GM23338 (cell line): ENCODE measurements at regions not wholly inside any gene's neighbourhood (a gene's known extent, or its start where the extent isn't known, plus 50 kb on each side); places are given as distances from the start of the nearest gene placed in this dataset.
A peak's percentile ranks its signal among the peaks of the same experiment; 100 is the strongest.

Experiments used
- ATAC-seq: fragments of 200-7000 bp; cut with Tn5 transposase; 3 replicates; pipeline ENCODE4 v1.9.1; 2020
- DNase-seq: peaks from one replicate; pipeline ENCODE4 v3.0.0-alpha.2; 2015; ENCODE audit warnings: low spot score
- H2AFZ ChIP-seq: fragments of 200-600 bp; sonication (generic); 2 replicates; pipeline ENCODE4 v1.8.0; 2016; ENCODE audit warnings: antibody characterized with exemption, mild to moderate bottlenecking, moderate library complexity
- H3F3A ChIP-seq: fragments of 200-600 bp; sonication (generic); replicated peaks from 2 replicates; pipeline ENCODE4 v1.8.0; 2017; ENCODE audit warnings: antibody characterized with exemption, mixed run types, low read depth
- H3K27ac ChIP-seq: fragments of 200-600 bp; sonication (generic); 2 replicates; pipeline ENCODE4 v1.6.1; 2016; ENCODE audit warnings: low read depth
- H3K27me3 ChIP-seq: fragments of 200-600 bp; sonication (generic); 2 replicates; pipeline ENCODE4 v1.8.0; 2016; ENCODE audit warnings: mild to moderate bottlenecking, mixed run types, moderate library complexity; ENCODE audit not compliant: insufficient read depth
- H3K36me3 ChIP-seq: fragments of 200-600 bp; sonication (generic); 2 replicates; pipeline ENCODE4 v1.8.0; 2016; ENCODE audit warnings: mild to moderate bottlenecking; ENCODE audit not compliant: insufficient read depth
- H3K4me1 ChIP-seq: fragments of 200-600 bp; sonication (generic); 2 replicates; pipeline ENCODE4 v1.8.0; 2016; ENCODE audit warnings: mild to moderate bottlenecking, moderate library complexity; ENCODE audit not compliant: insufficient read depth
- H3K4me2 ChIP-seq: fragments of 200-600 bp; sonication (generic); 2 replicates; pipeline ENCODE4 v1.7.1; 2017; ENCODE audit warnings: mixed run types
- H3K4me3 ChIP-seq: fragments of 200-600 bp; sonication (generic); 2 replicates; pipeline ENCODE4 v1.6.1; 2016; ENCODE audit warnings: mixed run types
- H3K79me2 ChIP-seq: fragments of 200-600 bp; sonication (generic); replicated peaks from 2 replicates; pipeline ENCODE4 v1.8.0; 2017; ENCODE audit warnings: mild to moderate bottlenecking; ENCODE audit not compliant: insufficient read depth
- H3K9me2 ChIP-seq: fragments of 200-600 bp; sonication (generic); 2 replicates; pipeline ENCODE4 v1.8.0; 2017; ENCODE audit not compliant: insufficient read depth
- H4K20me1 ChIP-seq: fragments of 200-600 bp; sonication (generic); replicated peaks from 2 replicates; pipeline ENCODE4 v1.8.0; 2017; ENCODE audit warnings: mild to moderate bottlenecking; ENCODE audit not compliant: insufficient read depth
- H3K27ac Mint-ChIP-seq: 2 replicates; pipeline ENCODE4 v1.8.0; 2020; ENCODE audit warnings: inconsistent platforms, mild to moderate bottlenecking, moderate library complexity, mixed read lengths
- H3K27me3 Mint-ChIP-seq: 3 replicates; pipeline ENCODE4 v1.8.0; 2022; ENCODE audit warnings: low read depth, mild to moderate bottlenecking, moderate library complexity, mixed read lengths, inconsistent platforms; ENCODE audit not compliant: insufficient read depth, poor library complexity
- H3K36me3 Mint-ChIP-seq: 3 replicates; pipeline ENCODE4 v1.8.0; 2021; ENCODE audit warnings: low read depth, mild to moderate bottlenecking, inconsistent platforms, moderate library complexity, mixed read lengths
- H3K4me1 Mint-ChIP-seq: 3 replicates; pipeline ENCODE4 v1.8.0; 2020; ENCODE audit warnings: mild to moderate bottlenecking, inconsistent platforms, mixed read lengths
- H3K4me3 Mint-ChIP-seq: 3 replicates; pipeline ENCODE4 v1.8.0; 2021; ENCODE audit warnings: moderate library complexity, mild to moderate bottlenecking, inconsistent platforms, mixed read lengths
- H3K9me3 Mint-ChIP-seq: 3 replicates; pipeline ENCODE4 v1.8.0; 2020; ENCODE audit warnings: moderate library complexity, mild to moderate bottlenecking, inconsistent platforms, mixed read lengths
- CREB1 ChIP-seq: fragments of 250-450 bp; sonication (Bioruptor Pico); IDR thresholded peaks from 2 replicates; pipeline ENCODE4 v1.5.0; 2020; ENCODE audit warnings: low read depth, mild to moderate bottlenecking, moderate library complexity
- EZH2phosphoT487 ChIP-seq: fragments of 200-600 bp; sonication (generic); IDR thresholded peaks from one replicate; pipeline ENCODE4 v1.8.1; 2018; ENCODE audit warnings: antibody characterized with exemption; ENCODE audit not compliant: unreplicated experiment
- JUNB ChIP-seq: IDR thresholded peaks from one replicate; pipeline ENCODE4 v1.6.1; 2016; ENCODE audit warnings: antibody characterized with exemption; ENCODE audit not compliant: unreplicated experiment
- NANOG ChIP-seq: IDR thresholded peaks from 2 replicates; pipeline ENCODE4 v1.6.1; 2016; ENCODE audit warnings: antibody characterized with exemption, borderline replicate concordance
- POLR2AphosphoS5 ChIP-seq: IDR thresholded peaks from 2 replicates; pipeline ENCODE4 v1.6.1; 2016; ENCODE audit warnings: antibody characterized with exemption, low read depth
- STAT1 ChIP-seq: IDR thresholded peaks from one replicate; pipeline ENCODE4 v1.6.1; 2016; ENCODE audit warnings: antibody characterized with exemption; ENCODE audit not compliant: unreplicated experiment
- ZNF114 ChIP-seq: fragments of 250-450 bp; sonication (Bioruptor Pico); IDR thresholded peaks from 2 replicates; pipeline ENCODE4 v1.5.0; 2020; ENCODE audit warnings: mild to moderate bottlenecking, moderate library complexity
- ZNF331 ChIP-seq: fragments of 250-450 bp; sonication (Bioruptor Pico); IDR thresholded peaks from 2 replicates; pipeline ENCODE4 v1.5.0; 2020; ENCODE audit warnings: low read depth, mild to moderate bottlenecking, moderate library complexity
- TF ChIP-seq, protein P1 (sequence below): IDR thresholded peaks from one replicate; pipeline ENCODE4 v1.6.1; 2018; ENCODE audit warnings: antibody characterized with exemption; ENCODE audit not compliant: unreplicated experiment
- TF ChIP-seq, protein P2 (sequence below): fragments of 250-450 bp; sonication (Bioruptor Pico); IDR thresholded peaks from 2 replicates; pipeline ENCODE4 v1.5.0; 2020; ENCODE audit warnings: mild to moderate bottlenecking, moderate library complexity
- TF ChIP-seq, protein P3 (sequence below): IDR thresholded peaks from 2 replicates; pipeline ENCODE4 v1.6.1; 2016; ENCODE audit warnings: antibody characterized with exemption

- no peak for ATAC-seq
- H3K27ac ChIP-seq = no peak overlapping the region
Measured at GRCh38 chr10:90381468-90381867, 476.4 kb downstream of the HTR7 start.

GRCh38 chr10:90389876-90390275, 468.0 kb downstream of the HTR7 start:
- Histone ChIP-seq H3K79me2 (no peaks in the 10 kb centered on the region), H3K9me2 (no peaks in the 10 kb centered on the region), H3K4me1 (peaks cover 15% of the 10 kb centered on the region), H3F3A (no peaks in the 10 kb centered on the region), H3K36me3 (no peaks in the 10 kb centered on the region), H2AFZ (no peak overlapping the region), H3K27ac (no peak overlapping the region), H3K27me3 (no peaks in the 10 kb centered on the region), H3K4me3 (no peak overlapping the region), H3K4me2 (no peak overlapping the region), H4K20me1 (no peaks in the 10 kb centered on the region)
- DNase-seq (no peak), ATAC-seq (no peak)
- Mint-ChIP-seq H3K9me3 (no peaks in the 10 kb centered on the region), H3K36me3 (no peaks in the 10 kb centered on the region), H3K27ac (no peak overlapping the region), H3K4me3 (no peak overlapping the region), H3K27me3 (peaks cover 2% of the 10 kb centered on the region), H3K4me1 (peaks cover 20% of the 10 kb centered on the region)
- TF ChIP-seq, protein P1, sequence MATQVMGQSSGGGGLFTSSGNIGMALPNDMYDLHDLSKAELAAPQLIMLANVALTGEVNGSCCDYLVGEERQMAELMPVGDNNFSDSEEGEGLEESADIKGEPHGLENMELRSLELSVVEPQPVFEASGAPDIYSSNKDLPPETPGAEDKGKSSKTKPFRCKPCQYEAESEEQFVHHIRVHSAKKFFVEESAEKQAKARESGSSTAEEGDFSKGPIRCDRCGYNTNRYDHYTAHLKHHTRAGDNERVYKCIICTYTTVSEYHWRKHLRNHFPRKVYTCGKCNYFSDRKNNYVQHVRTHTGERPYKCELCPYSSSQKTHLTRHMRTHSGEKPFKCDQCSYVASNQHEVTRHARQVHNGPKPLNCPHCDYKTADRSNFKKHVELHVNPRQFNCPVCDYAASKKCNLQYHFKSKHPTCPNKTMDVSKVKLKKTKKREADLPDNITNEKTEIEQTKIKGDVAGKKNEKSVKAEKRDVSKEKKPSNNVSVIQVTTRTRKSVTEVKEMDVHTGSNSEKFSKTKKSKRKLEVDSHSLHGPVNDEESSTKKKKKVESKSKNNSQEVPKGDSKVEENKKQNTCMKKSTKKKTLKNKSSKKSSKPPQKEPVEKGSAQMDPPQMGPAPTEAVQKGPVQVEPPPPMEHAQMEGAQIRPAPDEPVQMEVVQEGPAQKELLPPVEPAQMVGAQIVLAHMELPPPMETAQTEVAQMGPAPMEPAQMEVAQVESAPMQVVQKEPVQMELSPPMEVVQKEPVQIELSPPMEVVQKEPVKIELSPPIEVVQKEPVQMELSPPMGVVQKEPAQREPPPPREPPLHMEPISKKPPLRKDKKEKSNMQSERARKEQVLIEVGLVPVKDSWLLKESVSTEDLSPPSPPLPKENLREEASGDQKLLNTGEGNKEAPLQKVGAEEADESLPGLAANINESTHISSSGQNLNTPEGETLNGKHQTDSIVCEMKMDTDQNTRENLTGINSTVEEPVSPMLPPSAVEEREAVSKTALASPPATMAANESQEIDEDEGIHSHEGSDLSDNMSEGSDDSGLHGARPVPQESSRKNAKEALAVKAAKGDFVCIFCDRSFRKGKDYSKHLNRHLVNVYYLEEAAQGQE = no peak
- TF ChIP-seq JUNB (no peak), NANOG (no peak), STAT1 (no peak), ZNF331 (CRISPR knock-in tag) (no peak), EZH2phosphoT487 (no peak), POLR2AphosphoS5 (no peak), ZNF114 (CRISPR knock-in tag) (no peak), CREB1 (CRISPR knock-in tag) (no peak)
- TF ChIP-seq, protein P2, sequence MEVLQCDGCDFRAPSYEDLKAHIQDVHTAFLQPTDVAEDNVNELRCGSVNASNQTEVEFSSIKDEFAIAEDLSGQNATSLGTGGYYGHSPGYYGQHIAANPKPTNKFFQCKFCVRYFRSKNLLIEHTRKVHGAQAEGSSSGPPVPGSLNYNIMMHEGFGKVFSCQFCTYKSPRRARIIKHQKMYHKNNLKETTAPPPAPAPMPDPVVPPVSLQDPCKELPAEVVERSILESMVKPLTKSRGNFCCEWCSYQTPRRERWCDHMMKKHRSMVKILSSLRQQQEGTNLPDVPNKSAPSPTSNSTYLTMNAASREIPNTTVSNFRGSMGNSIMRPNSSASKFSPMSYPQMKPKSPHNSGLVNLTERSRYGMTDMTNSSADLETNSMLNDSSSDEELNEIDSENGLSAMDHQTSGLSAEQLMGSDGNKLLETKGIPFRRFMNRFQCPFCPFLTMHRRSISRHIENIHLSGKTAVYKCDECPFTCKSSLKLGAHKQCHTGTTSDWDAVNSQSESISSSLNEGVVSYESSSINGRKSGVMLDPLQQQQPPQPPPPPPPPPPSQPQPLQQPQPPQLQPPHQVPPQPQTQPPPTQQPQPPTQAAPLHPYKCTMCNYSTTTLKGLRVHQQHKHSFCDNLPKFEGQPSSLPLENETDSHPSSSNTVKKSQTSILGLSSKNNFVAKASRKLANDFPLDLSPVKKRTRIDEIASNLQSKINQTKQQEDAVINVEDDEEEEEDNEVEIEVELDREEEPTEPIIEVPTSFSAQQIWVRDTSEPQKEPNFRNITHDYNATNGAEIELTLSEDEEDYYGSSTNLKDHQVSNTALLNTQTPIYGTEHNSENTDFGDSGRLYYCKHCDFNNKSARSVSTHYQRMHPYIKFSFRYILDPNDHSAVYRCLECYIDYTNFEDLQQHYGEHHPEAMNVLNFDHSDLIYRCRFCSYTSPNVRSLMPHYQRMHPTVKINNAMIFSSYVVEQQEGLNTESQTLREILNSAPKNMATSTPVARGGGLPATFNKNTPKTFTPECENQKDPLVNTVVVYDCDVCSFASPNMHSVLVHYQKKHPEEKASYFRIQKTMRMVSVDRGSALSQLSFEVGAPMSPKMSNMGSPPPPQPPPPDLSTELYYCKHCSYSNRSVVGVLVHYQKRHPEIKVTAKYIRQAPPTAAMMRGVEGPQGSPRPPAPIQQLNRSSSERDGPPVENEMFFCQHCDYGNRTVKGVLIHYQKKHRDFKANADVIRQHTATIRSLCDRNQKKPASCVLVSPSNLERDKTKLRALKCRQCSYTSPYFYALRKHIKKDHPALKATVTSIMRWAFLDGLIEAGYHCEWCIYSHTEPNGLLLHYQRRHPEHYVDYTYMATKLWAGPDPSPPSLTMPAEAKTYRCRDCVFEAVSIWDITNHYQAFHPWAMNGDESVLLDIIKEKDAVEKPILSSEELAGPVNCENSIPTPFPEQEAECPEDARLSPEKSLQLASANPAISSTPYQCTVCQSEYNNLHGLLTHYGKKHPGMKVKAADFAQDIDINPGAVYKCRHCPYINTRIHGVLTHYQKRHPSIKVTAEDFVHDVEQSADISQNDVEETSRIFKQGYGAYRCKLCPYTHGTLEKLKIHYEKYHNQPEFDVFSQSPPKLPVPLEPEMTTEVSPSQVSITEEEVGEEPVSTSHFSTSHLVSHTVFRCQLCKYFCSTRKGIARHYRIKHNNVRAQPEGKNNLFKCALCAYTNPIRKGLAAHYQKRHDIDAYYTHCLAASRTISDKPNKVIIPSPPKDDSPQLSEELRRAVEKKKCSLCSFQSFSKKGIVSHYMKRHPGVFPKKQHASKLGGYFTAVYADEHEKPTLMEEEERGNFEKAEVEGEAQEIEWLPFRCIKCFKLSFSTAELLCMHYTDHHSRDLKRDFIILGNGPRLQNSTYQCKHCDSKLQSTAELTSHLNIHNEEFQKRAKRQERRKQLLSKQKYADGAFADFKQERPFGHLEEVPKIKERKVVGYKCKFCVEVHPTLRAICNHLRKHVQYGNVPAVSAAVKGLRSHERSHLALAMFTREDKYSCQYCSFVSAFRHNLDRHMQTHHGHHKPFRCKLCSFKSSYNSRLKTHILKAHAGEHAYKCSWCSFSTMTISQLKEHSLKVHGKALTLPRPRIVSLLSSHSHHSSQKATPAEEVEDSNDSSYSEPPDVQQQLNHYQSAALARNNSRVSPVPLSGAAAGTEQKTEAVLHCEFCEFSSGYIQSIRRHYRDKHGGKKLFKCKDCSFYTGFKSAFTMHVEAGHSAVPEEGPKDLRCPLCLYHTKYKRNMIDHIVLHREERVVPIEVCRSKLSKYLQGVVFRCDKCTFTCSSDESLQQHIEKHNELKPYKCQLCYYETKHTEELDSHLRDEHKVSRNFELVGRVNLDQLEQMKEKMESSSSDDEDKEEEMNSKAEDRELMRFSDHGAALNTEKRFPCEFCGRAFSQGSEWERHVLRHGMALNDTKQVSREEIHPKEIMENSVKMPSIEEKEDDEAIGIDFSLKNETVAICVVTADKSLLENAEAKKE (CRISPR knock-in tag) = no peak
- TF ChIP-seq, protein P3, sequence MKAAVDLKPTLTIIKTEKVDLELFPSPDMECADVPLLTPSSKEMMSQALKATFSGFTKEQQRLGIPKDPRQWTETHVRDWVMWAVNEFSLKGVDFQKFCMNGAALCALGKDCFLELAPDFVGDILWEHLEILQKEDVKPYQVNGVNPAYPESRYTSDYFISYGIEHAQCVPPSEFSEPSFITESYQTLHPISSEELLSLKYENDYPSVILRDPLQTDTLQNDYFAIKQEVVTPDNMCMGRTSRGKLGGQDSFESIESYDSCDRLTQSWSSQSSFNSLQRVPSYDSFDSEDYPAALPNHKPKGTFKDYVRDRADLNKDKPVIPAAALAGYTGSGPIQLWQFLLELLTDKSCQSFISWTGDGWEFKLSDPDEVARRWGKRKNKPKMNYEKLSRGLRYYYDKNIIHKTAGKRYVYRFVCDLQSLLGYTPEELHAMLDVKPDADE = no peak

More at GRCh38 chr10:90381468-90381867, 476.4 kb downstream of the HTR7 start:
- H3K36me3 ChIP-seq = no peaks in the 10 kb centered on the region
- DNase-seq = no peak
- H4K20me1 ChIP-seq = no peaks in the 10 kb centered on the region
- Mint-ChIP-seq H3K4me1 (peaks cover 26% of the 10 kb centered on the region), H3K36me3 (no peaks in the 10 kb centered on the region), H3K9me3 (no peaks in the 10 kb centered on the region), H3K27ac (no peak overlapping the region), H3K4me3 (no peak overlapping the region), H3K27me3 (no peaks in the 10 kb centered on the region)
- 0 out of 2 replicates have a peak, but pooled peaks cover 5% of the 10 kb centered on the region for H3K9me2 ChIP-seq
- no peaks in the 10 kb centered on the region for H3F3A ChIP-seq
- peak overlapping the region; percentile 41; the same call in 1 of the 2 replicates for H3K4me2 ChIP-seq
- H2AFZ ChIP-seq = no peak overlapping the region
- TF ChIP-seq ZNF114 (CRISPR knock-in tag) = no peak
- no peak for TF ChIP-seq NANOG
- no peak for TF ChIP-seq ZNF331 (CRISPR knock-in tag)
- no peak for TF ChIP-seq STAT1
- TF ChIP-seq JUNB = no peak
- peaks cover 22% of the 10 kb centered on the region for H3K4me1 ChIP-seq
- H3K27me3 ChIP-seq = no peaks in the 10 kb centered on the region
- H3K79me2 ChIP-seq = no peaks in the 10 kb centered on the region
- H3K4me3 ChIP-seq = no peak overlapping the region
